NB4 (cell line): ENCODE measurements at regions not wholly inside any gene's neighbourhood (a gene's known extent, or its start where the extent isn't known, plus 50 kb on each side); places are given as distances from the start of the nearest gene placed in this dataset.

Experiments
- DNase-seq: peaks from one replicate; pipeline ENCODE4 v3.0.0; 2010; ENCODE audit warnings: low read depth
- H3K4me3 ChIP-seq: one replicate; pipeline ENCODE4 v1.5.1; 2011; ENCODE audit warnings: mild to moderate bottlenecking, low read depth, low read length, moderate library complexity
- MYC ChIP-seq: IDR thresholded peaks from 2 replicates; pipeline ENCODE4 v1.6.1; 2011; ENCODE audit warnings: low read depth, low read length
- POLR2A ChIP-seq: IDR thresholded peaks from 2 replicates; pipeline ENCODE4 v1.6.1; 2011; ENCODE audit warnings: mild to moderate bottlenecking; ENCODE audit not compliant: insufficient read length; ENCODE audit errors: extremely low read depth
- TF ChIP-seq, protein P1 (sequence below): IDR thresholded peaks from one replicate; pipeline ENCODE4 v1.5.1; 2012; ENCODE audit warnings: low read depth, low read length
- TF ChIP-seq, protein P2 (sequence below): IDR thresholded peaks from 2 replicates; pipeline ENCODE4 v1.6.1; 2011; ENCODE audit warnings: low read depth, low read length

DNA sequence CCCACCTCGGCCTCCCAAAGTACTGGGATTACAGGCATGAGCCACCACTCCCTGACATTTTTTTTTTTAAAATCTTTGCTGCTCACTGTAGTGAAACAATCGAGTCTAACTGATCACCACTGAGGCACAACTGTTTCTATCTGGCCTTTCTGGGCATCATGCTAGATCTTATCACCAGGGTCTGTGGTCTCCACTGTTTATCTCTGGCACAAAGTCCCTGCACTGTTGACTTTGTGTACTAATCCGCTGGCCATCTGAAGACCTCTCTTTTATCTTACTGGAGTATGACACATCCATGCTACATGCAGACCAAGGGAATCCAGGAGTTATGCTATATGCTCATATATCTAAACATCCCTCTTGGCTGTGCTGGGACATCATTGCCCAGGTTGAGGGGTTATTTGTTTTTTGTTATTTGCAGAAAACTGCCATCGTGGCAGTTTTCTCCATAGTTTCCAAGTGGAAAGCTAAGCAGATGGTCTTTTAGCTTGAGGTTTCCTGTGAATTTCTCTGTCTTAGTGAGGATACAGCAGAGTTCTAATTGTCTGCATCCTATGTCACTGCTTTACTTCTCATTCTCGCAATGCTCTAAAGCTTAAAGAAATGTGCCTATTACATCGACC, 456.9 kb downstream of the CCER1 start:
- DNase-seq, result no peak
- TF ChIP-seq MYC, result no peak
- TF ChIP-seq, protein P1, sequence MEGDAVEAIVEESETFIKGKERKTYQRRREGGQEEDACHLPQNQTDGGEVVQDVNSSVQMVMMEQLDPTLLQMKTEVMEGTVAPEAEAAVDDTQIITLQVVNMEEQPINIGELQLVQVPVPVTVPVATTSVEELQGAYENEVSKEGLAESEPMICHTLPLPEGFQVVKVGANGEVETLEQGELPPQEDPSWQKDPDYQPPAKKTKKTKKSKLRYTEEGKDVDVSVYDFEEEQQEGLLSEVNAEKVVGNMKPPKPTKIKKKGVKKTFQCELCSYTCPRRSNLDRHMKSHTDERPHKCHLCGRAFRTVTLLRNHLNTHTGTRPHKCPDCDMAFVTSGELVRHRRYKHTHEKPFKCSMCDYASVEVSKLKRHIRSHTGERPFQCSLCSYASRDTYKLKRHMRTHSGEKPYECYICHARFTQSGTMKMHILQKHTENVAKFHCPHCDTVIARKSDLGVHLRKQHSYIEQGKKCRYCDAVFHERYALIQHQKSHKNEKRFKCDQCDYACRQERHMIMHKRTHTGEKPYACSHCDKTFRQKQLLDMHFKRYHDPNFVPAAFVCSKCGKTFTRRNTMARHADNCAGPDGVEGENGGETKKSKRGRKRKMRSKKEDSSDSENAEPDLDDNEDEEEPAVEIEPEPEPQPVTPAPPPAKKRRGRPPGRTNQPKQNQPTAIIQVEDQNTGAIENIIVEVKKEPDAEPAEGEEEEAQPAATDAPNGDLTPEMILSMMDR, result no peak
- no peak for TF ChIP-seq POLR2A
- TF ChIP-seq, protein P2, sequence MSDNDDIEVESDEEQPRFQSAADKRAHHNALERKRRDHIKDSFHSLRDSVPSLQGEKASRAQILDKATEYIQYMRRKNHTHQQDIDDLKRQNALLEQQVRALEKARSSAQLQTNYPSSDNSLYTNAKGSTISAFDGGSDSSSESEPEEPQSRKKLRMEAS, result no peak
- no peak overlapping the region for H3K4me3 ChIP-seq

- DNase-seq, result no peak
- TF ChIP-seq POLR2A, result no peak
- TF ChIP-seq MYC, result no peak
- TF ChIP-seq, protein P1, result no peak
- TF ChIP-seq, protein P2, result no peak
- no peak overlapping the region for H3K4me3 ChIP-seq
Measured at GRCh38 chr12:90490355-90490754, 464.6 kb downstream of the CCER1 start.

GRCh38 chr12:90489141-90489540, 465.8 kb downstream of the CCER1 start:
- no peak overlapping the region for H3K4me3 ChIP-seq
- no peak for TF ChIP-seq MYC
- TF ChIP-seq, protein P2, result no peak
- TF ChIP-seq, protein P1, result no peak
- no peak for DNase-seq

DNA sequence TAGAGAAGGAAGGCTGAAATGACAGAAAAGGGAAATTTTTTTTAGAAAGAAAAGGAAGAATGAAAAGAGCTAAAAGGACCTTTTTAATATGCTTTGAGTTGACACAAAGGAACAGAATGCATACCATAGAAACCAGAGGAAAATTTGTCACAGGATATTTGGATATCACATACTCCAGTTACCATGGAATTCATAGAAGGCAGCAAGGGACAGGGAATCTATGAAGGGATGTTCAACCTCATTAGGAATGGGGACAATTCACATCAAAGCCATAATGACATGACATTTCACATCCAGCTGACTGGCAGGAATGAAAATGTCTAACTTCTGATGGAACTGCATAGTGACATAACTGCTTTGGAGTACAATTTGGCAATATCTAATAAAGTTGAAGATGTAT, 469.4 kb downstream of the CCER1 start:
- H3K4me3 ChIP-seq, result no peak overlapping the region
- no peak for TF ChIP-seq POLR2A
- DNase-seq, result no peak

DNA sequence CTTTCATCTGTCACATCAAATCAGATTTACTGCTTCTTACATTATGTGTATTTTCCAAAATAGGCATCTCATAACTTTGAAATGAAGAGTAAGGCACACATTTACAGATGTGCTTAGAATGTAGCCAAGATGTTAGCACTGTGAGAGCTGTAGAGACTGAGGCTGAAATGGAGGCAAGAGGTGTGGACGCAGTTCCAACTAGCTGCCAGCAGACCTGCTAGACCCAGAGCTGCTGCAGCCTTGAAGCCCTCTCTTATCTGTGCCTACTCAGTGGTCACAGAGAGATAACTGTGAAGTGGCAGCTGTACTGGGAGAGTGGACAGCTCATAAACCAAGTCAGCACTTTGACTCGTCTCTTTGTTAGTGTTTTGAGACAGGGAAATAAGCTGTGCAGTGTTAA, 470.9 kb downstream of the CCER1 start:
- no peak for TF ChIP-seq MYC
- TF ChIP-seq, protein P2, result no peak
- no peak for TF ChIP-seq POLR2A
- TF ChIP-seq, protein P1, result no peak
- no peak for DNase-seq
- H3K4me3 ChIP-seq, result no peak overlapping the region

- DNase-seq, result no peak
- H3K4me3 ChIP-seq, result no peak overlapping the region
- TF ChIP-seq, protein P2, result no peak
- TF ChIP-seq POLR2A (no peak), MYC (no peak)
- TF ChIP-seq, protein P1, result no peak
Measured at GRCh38 chr12:90481748-90482147, 473.2 kb downstream of the CCER1 start.
